Gastrocnemius medialis (tissue), 4 donors: ENCODE measurements at regions not wholly inside any gene's neighbourhood (a gene's known extent, or its start where the extent isn't known, plus 50 kb on each side); places are given as distances from the start of the nearest gene placed in this dataset.
A peak's percentile ranks its signal among the peaks of the same experiment; 100 is the strongest.

ENCODE experiments used
- CTCF ChIP-seq, 5 experiments: fragments of 450-650 bp in 3 of 5; fragments of 200-600 bp in 2 of 5; sonication (generic) in 2 of 5; IDR thresholded peaks in 4 of 5; conservative IDR thresholded peaks in 1 of 5; 1 replicate in 4 of 5; 2 replicates in 1 of 5; pipeline ENCODE4 v1.5.1; 2016 to 2019; ENCODE audit warnings: antibody characterized with exemption in 5 of 5, mild to moderate bottlenecking in 3 of 5, moderate library complexity in 3 of 5
- POLR2A ChIP-seq, 2 donors: fragments of 450-650 bp; IDR thresholded peaks; one replicate each; pipeline ENCODE4 v1.6.1; 2017; ENCODE audit warnings: antibody characterized with exemption in 2 of 2, mild to moderate bottlenecking in 2 of 2, moderate library complexity in 2 of 2

- peak in 2 of 5 experiments; percentile 4 to 33 for TF ChIP-seq CTCF (IDR thresholded peaks at IDR 0.05 in 4 of 5, conservative IDR thresholded peaks at IDR 0.05 in 1 of 5)
- TF ChIP-seq POLR2A (IDR thresholded peaks at IDR 0.05), result no peak
These were observed 75.4 kb upstream of the TMEM244 start for GRCh38 chr6:129936329-129937165.
